Neural crest cell (in vitro differentiated cells): ENCODE measurements at regions not wholly inside any gene's neighbourhood (a gene's known extent, or its start where the extent isn't known, plus 50 kb on each side); places are given as distances from the start of the nearest gene placed in this dataset.
"Not testable (repeated sequence)": the region's sequence is repeated elsewhere in the genome, so short reads cannot be mapped to it uniquely, and the experiment has no call there.

Experiments used
- DNase-seq: peaks from one replicate; pipeline ENCODE4 v3.0.0; 2021; ENCODE audit warnings: low read depth, mixed read lengths, low spot score
- H3K27ac Mint-ChIP-seq: one replicate; pipeline ENCODE4 v1.8.0; 2021; ENCODE audit warnings: mild to moderate bottlenecking, mixed read lengths; ENCODE audit not compliant: unreplicated experiment
- H3K27me3 Mint-ChIP-seq: 2 replicates; pipeline ENCODE4 v1.8.0; 2021; ENCODE audit warnings: low read depth, mild to moderate bottlenecking, mixed read lengths
- H3K36me3 Mint-ChIP-seq: 2 replicates; pipeline ENCODE4 v1.8.0; 2021; ENCODE audit warnings: low read depth, mild to moderate bottlenecking, mixed read lengths
- H3K4me1 Mint-ChIP-seq: 2 replicates; pipeline ENCODE4 v1.8.0; 2021; ENCODE audit warnings: mixed read lengths
- H3K4me3 Mint-ChIP-seq: one replicate; pipeline ENCODE4 v1.8.0; 2021; ENCODE audit warnings: mild to moderate bottlenecking, mixed read lengths
- H3K9me3 Mint-ChIP-seq: 2 replicates; pipeline ENCODE4 v1.8.0; 2021; ENCODE audit warnings: mixed read lengths
- TF ChIP-seq, protein P1 (sequence below): fragments of 200-600 bp; sonication (generic); conservative IDR thresholded peaks from 2 replicates; pipeline ENCODE4 v1.5.0; 2021; ENCODE audit warnings: antibody characterized with exemption, mild to moderate bottlenecking

DNA sequence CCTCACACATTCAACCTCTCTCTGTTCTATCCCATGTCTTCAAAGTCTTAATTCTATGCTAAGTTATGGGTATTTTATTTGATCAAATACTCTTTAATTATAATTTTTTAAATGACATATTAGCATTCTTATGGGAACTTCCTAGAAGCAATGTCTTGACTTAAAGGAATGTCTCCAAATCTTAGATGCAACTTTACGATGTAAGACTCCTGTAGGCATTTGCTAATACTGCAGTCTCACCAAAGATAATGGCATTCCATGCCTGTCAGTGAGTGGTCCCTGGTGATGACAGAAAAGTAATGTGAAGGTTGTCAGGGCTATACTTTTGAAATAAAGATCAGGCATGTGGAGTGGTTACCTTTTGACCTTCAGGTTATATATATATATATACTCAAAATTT lies 1654.2 kb upstream of the WWC1 start:
- Mint-ChIP-seq H3K4me3 (no peak overlapping the region), H3K9me3 (no peaks in the 10 kb centered on the region), H3K27ac (no peak overlapping the region), H3K27me3 (no peaks in the 10 kb centered on the region), H3K36me3 (no peaks in the 10 kb centered on the region), H3K4me1 (peaks cover 7% of the 10 kb centered on the region)
- no peak for DNase-seq
- TF ChIP-seq, protein P1, sequence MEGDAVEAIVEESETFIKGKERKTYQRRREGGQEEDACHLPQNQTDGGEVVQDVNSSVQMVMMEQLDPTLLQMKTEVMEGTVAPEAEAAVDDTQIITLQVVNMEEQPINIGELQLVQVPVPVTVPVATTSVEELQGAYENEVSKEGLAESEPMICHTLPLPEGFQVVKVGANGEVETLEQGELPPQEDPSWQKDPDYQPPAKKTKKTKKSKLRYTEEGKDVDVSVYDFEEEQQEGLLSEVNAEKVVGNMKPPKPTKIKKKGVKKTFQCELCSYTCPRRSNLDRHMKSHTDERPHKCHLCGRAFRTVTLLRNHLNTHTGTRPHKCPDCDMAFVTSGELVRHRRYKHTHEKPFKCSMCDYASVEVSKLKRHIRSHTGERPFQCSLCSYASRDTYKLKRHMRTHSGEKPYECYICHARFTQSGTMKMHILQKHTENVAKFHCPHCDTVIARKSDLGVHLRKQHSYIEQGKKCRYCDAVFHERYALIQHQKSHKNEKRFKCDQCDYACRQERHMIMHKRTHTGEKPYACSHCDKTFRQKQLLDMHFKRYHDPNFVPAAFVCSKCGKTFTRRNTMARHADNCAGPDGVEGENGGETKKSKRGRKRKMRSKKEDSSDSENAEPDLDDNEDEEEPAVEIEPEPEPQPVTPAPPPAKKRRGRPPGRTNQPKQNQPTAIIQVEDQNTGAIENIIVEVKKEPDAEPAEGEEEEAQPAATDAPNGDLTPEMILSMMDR, result no peak

DNA sequence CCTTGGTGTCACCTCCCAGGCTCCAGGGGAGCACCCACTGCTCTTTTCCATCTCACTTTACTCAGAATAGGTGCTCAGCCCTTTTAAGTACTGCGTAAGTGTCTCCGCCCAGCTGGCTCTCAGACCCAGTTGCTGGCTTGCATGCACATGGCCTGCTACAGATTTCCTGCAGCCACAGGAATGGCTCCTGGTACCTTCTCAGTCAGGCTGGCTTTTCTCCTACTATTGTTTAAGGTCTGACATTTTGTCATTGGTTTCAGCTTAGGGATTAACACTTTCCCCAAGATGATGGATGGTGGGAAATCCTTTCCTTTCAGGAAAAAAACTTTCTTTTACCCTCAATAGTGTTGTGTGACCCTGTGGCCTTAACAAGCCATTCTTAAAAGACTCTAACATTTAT lies 1652.3 kb upstream of the WWC1 start:
- Mint-ChIP-seq H3K36me3 (no peaks in the 10 kb centered on the region), H3K27ac (no peak overlapping the region), H3K4me3 (no peak overlapping the region), H3K9me3 (peaks cover 2% of the 10 kb centered on the region), H3K4me1 (peaks cover 12% of the 10 kb centered on the region), H3K27me3 (no peaks in the 10 kb centered on the region)
- TF ChIP-seq, protein P1, result no peak
- DNase-seq, result no peak

DNA sequence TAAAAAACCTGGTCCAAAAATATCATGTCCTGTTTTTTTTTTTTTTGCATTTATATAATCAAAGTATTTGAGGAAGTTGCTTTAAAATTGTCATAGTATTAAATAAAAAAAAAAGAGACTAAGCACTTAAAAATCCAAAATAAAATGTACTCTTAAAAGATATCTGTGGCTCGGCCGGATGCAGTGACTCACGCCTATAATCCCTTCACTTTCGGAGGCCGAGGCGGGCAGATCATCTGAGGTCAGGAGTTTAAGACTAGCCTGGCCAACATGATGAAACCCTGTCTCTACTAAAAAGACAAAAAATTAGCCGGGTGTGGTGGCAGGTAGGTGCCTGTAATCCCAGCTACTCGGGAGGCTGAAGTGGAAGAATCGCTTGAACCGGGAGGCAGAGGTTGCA lies 1651.3 kb upstream of the WWC1 start:
- H3K4me3 Mint-ChIP-seq, DNase-seq, H3K36me3 Mint-ChIP-seq, H3K27ac Mint-ChIP-seq, H3K9me3 Mint-ChIP-seq, H3K27me3 Mint-ChIP-seq: not testable (repeated sequence)
- H3K4me1 Mint-ChIP-seq, result peaks cover 19% of the 10 kb centered on the region

DNA sequence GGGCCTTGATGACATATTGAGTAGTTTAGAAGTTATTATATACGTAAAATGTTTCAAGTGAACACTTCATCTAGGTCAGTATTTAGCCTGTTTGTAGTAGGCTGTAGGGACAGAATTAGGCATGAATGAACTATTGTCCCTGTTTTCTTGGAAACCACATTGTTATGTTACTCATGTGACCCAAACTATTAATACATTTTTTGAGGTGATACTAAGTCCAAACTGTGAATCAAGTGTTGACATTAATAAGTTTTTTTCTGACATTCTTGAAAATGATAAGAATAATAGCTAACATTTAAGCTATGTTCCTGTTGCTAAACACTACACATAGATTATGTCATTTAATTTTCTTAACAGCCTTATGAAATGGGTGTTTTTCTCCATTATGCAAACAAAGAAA lies 1642.7 kb upstream of the WWC1 start:
- Mint-ChIP-seq H3K27me3 (no peaks in the 10 kb centered on the region), H3K4me1 (peaks cover 13% of the 10 kb centered on the region), H3K4me3 (no peak overlapping the region), H3K36me3 (no peaks in the 10 kb centered on the region), H3K9me3 (peaks cover 6% of the 10 kb centered on the region), H3K27ac (no peak overlapping the region)
- DNase-seq, result no peak
- TF ChIP-seq, protein P1, result no peak

DNA sequence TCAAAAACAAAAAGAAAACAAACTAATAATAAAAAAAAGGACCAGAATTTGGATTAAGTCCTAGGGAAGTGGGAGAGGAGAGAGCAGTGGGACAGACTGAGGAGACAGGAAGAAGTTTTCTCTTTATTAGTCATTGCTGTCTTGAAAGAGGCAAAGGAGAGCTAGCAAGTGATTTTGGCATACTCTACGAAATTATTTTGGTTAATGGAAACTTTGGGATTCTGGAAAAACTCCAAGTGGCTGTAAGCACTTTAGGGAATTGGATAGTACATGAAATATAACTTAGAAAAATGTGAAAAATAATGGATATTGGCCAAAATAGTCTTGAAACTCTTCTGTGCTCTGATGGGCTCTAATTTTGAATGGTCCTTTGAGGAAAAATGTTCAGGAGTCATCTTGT lies 1641.8 kb upstream of the WWC1 start:
- Mint-ChIP-seq H3K27ac (no peak overlapping the region), H3K4me1 (peaks cover 6% of the 10 kb centered on the region), H3K27me3 (no peaks in the 10 kb centered on the region), H3K36me3 (no peaks in the 10 kb centered on the region), H3K9me3 (peaks cover 6% of the 10 kb centered on the region), H3K4me3 (no peak overlapping the region)
- TF ChIP-seq, protein P1, result no peak
- no peak for DNase-seq

DNA sequence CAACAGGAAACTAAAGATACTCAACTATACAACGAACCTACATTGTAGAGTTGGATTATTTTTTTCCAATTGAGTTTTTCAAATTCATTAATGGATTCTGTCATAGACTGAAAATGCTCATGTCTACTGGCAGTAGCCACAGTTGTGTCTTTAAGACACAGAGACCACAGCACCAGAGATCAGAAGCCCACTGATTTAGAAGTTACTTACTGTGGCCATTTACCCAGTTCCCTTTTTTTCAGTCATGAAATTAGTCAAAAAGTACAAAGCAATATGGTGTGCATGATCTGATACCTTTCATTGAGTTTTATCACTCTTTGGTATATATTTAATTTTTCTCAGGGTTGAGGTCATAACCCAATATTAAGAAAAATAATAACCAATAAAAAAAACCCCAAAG lies 1640.2 kb upstream of the WWC1 start:
- Mint-ChIP-seq H3K4me1 (peaks cover 4% of the 10 kb centered on the region), H3K9me3 (peaks cover 6% of the 10 kb centered on the region), H3K27ac (no peak overlapping the region), H3K4me3 (no peak overlapping the region), H3K27me3 (no peaks in the 10 kb centered on the region), H3K36me3 (no peaks in the 10 kb centered on the region)
- TF ChIP-seq, protein P1, result no peak
- no peak for DNase-seq
